DOHH2 (cell line): ENCODE measurements at regions not wholly inside any gene's neighbourhood (a gene's known extent, or its start where the extent isn't known, plus 50 kb on each side); places are given as distances from the start of the nearest gene placed in this dataset.

ENCODE experiments used
- H3F3A ChIP-seq: fragments of 200-600 bp; sonication (generic), shearing (Covaris generic); 2 replicates; pipeline ENCODE4 v1.6.0; 2016; ENCODE audit warnings: antibody characterized with exemption, mild to moderate bottlenecking; ENCODE audit not compliant: control insufficient read depth, insufficient read depth
- H3K27ac ChIP-seq: fragments of 200-600 bp; sonication (generic); 2 replicates; pipeline ENCODE4 v1.5.1; 2014; ENCODE audit warnings: low read depth, mild to moderate bottlenecking, low read length, moderate library complexity
- H3K27me3 ChIP-seq: fragments of 200-600 bp; sonication (generic); 2 replicates; pipeline ENCODE4 v1.6.1; 2014; ENCODE audit warnings: mild to moderate bottlenecking, low read length, mixed read lengths; ENCODE audit not compliant: control insufficient read depth
- H3K36me3 ChIP-seq: fragments of 200-600 bp; sonication (generic); 2 replicates; pipeline ENCODE4 v1.6.1; 2014; ENCODE audit warnings: mild to moderate bottlenecking, low read length, moderate library complexity, mixed read lengths; ENCODE audit not compliant: control insufficient read depth
- H3K4me1 ChIP-seq: fragments of 200-600 bp; sonication (generic); 2 replicates; pipeline ENCODE4 v1.6.1; 2014; ENCODE audit warnings: mild to moderate bottlenecking, low read length, mixed read lengths; ENCODE audit not compliant: control insufficient read depth
- H3K4me2 ChIP-seq: fragments of 200-600 bp; sonication (generic); 2 replicates; pipeline ENCODE4 v1.6.0; 2014; ENCODE audit warnings: mild to moderate bottlenecking, low read length, moderate library complexity
- H3K4me3 ChIP-seq: fragments of 200-600 bp; sonication (generic); 2 replicates; pipeline ENCODE4 v1.5.1; 2014; ENCODE audit warnings: mild to moderate bottlenecking, low read length, mixed read lengths
- H3K79me2 ChIP-seq: fragments of 200-600 bp; sonication (generic); 2 replicates; pipeline ENCODE4 v1.6.1; 2014; ENCODE audit warnings: mild to moderate bottlenecking, low read length, mixed read lengths; ENCODE audit not compliant: control insufficient read depth
- H3K9me2 ChIP-seq: fragments of 200-600 bp; sonication (generic); replicated peaks from 2 replicates; pipeline ENCODE4 v1.6.1; 2014; ENCODE audit warnings: mild to moderate bottlenecking, low read length, mixed read lengths; ENCODE audit not compliant: control insufficient read depth
- H3K9me3 ChIP-seq: fragments of 200-600 bp; sonication (generic); 2 replicates; pipeline ENCODE4 v1.6.1; 2014; ENCODE audit warnings: antibody characterized with exemption, low read length, mixed read lengths; ENCODE audit not compliant: control insufficient read depth, insufficient read depth
- H4K20me1 ChIP-seq: fragments of 200-600 bp; sonication (generic); 2 replicates; pipeline ENCODE4 v1.6.0; 2014; ENCODE audit warnings: low read depth, mild to moderate bottlenecking, antibody characterized with exemption, low read length, moderate library complexity; ENCODE audit not compliant: control insufficient read depth, insufficient read depth
- EZH2phosphoT487 ChIP-seq: fragments of 200-600 bp; sonication (generic); IDR thresholded peaks from 2 replicates; pipeline ENCODE4 v1.6.1; 2017; ENCODE audit warnings: borderline replicate concordance, mild to moderate bottlenecking, antibody characterized with exemption, low read length, moderate library complexity, mixed read lengths
- TF ChIP-seq, protein P1 (sequence below): fragments of 200-600 bp; sonication (generic); IDR thresholded peaks from one replicate; pipeline ENCODE4 v1.5.1; 2014; ENCODE audit warnings: antibody characterized with exemption, mild to moderate bottlenecking, low read depth, low read length; ENCODE audit not compliant: poor library complexity, severe bottlenecking

DNA sequence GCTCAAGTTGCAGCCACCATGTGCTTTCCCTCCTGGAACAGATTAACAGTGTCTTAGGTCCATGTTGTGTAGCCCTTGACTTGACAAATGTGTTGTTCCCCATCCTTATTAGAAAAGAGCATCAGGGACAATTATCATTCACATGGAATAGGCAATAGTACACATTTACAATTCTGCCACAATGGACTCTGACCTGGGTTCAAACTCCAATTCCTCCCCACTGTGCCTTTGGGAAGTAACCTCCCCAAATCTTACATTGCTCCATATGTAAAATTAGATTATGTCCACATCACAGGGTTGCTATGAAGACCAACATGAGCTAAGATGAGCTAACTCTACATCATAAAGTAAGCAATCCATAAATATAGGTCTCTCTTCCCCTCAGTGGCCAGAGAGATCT, 193.8 kb downstream of the NRP2 start:
- no peaks in the 10 kb centered on the region for H3K36me3 ChIP-seq
- H3K4me3 ChIP-seq, result no peak overlapping the region
- H4K20me1 ChIP-seq, result no peaks in the 10 kb centered on the region
- H3K27ac ChIP-seq, result no peak overlapping the region
- H3K4me1 ChIP-seq, result no peaks in the 10 kb centered on the region
- H3F3A ChIP-seq, result no peaks in the 10 kb centered on the region
- no peak overlapping the region for H3K4me2 ChIP-seq
- TF ChIP-seq, protein P1, sequence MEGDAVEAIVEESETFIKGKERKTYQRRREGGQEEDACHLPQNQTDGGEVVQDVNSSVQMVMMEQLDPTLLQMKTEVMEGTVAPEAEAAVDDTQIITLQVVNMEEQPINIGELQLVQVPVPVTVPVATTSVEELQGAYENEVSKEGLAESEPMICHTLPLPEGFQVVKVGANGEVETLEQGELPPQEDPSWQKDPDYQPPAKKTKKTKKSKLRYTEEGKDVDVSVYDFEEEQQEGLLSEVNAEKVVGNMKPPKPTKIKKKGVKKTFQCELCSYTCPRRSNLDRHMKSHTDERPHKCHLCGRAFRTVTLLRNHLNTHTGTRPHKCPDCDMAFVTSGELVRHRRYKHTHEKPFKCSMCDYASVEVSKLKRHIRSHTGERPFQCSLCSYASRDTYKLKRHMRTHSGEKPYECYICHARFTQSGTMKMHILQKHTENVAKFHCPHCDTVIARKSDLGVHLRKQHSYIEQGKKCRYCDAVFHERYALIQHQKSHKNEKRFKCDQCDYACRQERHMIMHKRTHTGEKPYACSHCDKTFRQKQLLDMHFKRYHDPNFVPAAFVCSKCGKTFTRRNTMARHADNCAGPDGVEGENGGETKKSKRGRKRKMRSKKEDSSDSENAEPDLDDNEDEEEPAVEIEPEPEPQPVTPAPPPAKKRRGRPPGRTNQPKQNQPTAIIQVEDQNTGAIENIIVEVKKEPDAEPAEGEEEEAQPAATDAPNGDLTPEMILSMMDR, result no peak
- TF ChIP-seq EZH2phosphoT487, result no peak
- no peaks in the 10 kb centered on the region for H3K79me2 ChIP-seq
- no peaks in the 10 kb centered on the region for H3K27me3 ChIP-seq
- H3K9me3 ChIP-seq, result no peaks in the 10 kb centered on the region
- no peaks in the 10 kb centered on the region for H3K9me2 ChIP-seq

DNA sequence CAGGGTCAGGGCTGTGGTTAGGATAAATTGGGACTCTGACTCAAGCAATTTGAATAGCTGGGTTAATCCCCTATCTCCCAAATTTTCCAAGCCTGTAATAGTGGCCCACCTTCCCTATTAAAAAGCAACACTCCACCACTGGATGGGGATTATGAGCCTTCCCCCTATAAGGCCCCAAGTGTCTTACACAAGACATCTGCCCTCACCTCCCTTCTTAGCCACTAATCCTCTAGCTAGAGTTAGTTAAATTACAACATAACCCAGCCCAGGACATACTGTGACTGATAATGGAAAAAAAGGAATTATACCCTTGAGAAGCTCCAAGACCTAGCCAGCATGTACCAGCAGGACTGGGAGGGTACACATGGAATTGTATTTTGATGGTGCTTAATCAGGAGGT, 190.4 kb downstream of the NRP2 start:
- no peak overlapping the region for H3K4me3 ChIP-seq
- H3K79me2 ChIP-seq, result no peaks in the 10 kb centered on the region
- H3F3A ChIP-seq, result no peaks in the 10 kb centered on the region
- no peak for TF ChIP-seq EZH2phosphoT487
- TF ChIP-seq, protein P1, result no peak
- no peak overlapping the region for H3K27ac ChIP-seq
- peaks cover 5% of the 10 kb centered on the region; the same call in 1 of the 2 replicates for H3K27me3 ChIP-seq
- no peaks in the 10 kb centered on the region for H3K9me3 ChIP-seq
- H3K9me2 ChIP-seq, result no peaks in the 10 kb centered on the region
- no peaks in the 10 kb centered on the region for H3K36me3 ChIP-seq
- no peak overlapping the region for H3K4me2 ChIP-seq
- H3K4me1 ChIP-seq, result no peaks in the 10 kb centered on the region
- H4K20me1 ChIP-seq, result no peaks in the 10 kb centered on the region

DNA sequence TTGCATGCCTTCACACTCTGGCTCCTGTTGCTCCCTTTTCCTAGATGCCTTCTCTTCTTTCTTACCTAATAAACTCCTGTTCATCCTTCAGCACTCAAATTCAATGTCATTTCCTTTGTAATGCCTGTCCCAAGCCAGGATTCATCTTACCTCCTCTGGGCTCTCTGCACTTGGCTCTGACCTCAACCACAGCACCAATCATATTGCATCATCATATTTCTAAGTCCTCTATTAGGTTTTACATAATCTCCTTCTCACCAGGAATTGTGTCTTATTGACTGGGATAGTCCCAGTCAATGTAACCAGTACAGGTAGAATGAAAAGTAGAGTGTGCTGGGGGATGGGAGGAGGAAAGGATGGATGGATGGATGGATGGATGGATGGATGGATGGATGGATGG, 187.1 kb downstream of the NRP2 start:
- Histone ChIP-seq H3K36me3 (no peaks in the 10 kb centered on the region), H3K27ac (no peak overlapping the region), H3K4me2 (no peak overlapping the region), H4K20me1 (no peaks in the 10 kb centered on the region), H3K4me3 (no peak overlapping the region), H3K9me3 (no peaks in the 10 kb centered on the region), H3K4me1 (no peaks in the 10 kb centered on the region), H3K9me2 (no peaks in the 10 kb centered on the region), H3K27me3 (peaks cover 6% of the 10 kb centered on the region; the same call in 1 of the 2 replicates), H3F3A (no peaks in the 10 kb centered on the region), H3K79me2 (no peaks in the 10 kb centered on the region)
- TF ChIP-seq, protein P1, result no peak
- no peak for TF ChIP-seq EZH2phosphoT487

DNA sequence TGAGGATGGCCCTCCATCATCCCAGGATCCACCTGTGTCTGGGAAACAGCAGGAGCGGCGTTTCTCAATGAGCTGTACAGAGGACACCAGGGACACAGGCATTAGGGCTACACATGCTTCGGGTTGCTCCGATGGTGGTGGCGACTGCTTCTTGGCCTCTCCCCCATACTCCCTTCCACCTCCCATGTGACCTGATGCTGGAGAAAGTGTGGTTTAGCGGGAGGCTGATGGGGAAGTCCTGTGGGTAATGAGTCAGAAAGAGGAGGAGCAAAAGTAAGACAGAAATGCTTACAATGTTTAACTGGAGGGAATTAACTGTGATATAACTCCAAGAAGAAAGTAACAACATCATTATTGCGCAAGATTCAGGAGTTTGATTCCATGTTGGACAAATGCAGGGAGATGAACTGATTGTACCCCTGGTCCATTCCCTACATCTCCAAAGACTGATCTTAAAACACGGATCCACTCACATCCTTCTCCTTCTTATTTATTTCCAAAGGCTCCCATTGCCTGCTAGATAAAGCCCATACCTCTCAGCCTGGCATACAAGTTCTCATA, 186.6 kb downstream of the NRP2 start:
- Histone ChIP-seq H3K79me2 (no peaks in the 10 kb centered on the region), H3F3A (no peaks in the 10 kb centered on the region), H3K36me3 (no peaks in the 10 kb centered on the region), H3K27ac (no peak overlapping the region), H3K27me3 (peaks cover 9% of the 10 kb centered on the region; the same call in 1 of the 2 replicates), H3K9me3 (no peaks in the 10 kb centered on the region), H4K20me1 (no peaks in the 10 kb centered on the region), H3K4me3 (no peak overlapping the region), H3K9me2 (no peaks in the 10 kb centered on the region), H3K4me1 (no peaks in the 10 kb centered on the region), H3K4me2 (no peak overlapping the region)
- TF ChIP-seq, protein P1, result no peak
- TF ChIP-seq EZH2phosphoT487, result no peak
